PFSK-1 (cell line): ENCODE measurements at regions not wholly inside any gene's neighbourhood (a gene's known extent, or its start where the extent isn't known, plus 50 kb on each side); places are given as distances from the start of the nearest gene placed in this dataset.

Source experiments
- POLR2AphosphoS5 ChIP-seq: IDR thresholded peaks from 2 replicates; pipeline ENCODE4 v1.6.1; 2012; ENCODE audit warnings: low read depth, mild to moderate bottlenecking, control low read depth, low read length, moderate library complexity
- TF ChIP-seq, protein P1 (sequence below), 2 experiments: IDR thresholded peaks; 2 replicates each; pipeline versions ENCODE4 v1.6.1 to v1.8.0; 2011 to 2012; ENCODE audit warnings: low read depth in 2 of 2, low read length in 2 of 2, control low read depth in 1 of 2, inconsistent platforms in 1 of 2, mild to moderate bottlenecking in 1 of 2, moderate library complexity in 1 of 2; ENCODE audit not compliant: insufficient read depth in 1 of 2

DNA sequence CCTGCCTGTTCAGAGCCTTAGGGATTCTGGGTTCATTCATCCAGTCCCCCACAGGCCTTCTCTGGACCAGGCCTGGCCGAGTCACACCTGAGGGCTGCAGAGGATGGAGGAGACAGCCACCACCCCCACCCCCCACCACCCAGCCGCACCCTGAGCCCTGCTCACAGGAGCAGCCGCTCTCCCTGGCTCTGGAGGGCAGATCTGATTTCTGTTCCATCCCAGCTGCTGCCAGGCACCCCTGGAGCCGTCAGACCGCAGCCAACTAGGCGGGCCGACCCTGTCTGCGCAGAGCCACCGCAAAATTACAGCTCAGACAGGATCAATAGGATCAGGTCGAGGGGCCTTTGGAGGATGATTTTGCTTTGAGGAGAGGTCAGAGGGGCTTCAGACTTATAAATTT lies 154.6 kb upstream of the MYL2 start:
- TF ChIP-seq, protein P1, sequence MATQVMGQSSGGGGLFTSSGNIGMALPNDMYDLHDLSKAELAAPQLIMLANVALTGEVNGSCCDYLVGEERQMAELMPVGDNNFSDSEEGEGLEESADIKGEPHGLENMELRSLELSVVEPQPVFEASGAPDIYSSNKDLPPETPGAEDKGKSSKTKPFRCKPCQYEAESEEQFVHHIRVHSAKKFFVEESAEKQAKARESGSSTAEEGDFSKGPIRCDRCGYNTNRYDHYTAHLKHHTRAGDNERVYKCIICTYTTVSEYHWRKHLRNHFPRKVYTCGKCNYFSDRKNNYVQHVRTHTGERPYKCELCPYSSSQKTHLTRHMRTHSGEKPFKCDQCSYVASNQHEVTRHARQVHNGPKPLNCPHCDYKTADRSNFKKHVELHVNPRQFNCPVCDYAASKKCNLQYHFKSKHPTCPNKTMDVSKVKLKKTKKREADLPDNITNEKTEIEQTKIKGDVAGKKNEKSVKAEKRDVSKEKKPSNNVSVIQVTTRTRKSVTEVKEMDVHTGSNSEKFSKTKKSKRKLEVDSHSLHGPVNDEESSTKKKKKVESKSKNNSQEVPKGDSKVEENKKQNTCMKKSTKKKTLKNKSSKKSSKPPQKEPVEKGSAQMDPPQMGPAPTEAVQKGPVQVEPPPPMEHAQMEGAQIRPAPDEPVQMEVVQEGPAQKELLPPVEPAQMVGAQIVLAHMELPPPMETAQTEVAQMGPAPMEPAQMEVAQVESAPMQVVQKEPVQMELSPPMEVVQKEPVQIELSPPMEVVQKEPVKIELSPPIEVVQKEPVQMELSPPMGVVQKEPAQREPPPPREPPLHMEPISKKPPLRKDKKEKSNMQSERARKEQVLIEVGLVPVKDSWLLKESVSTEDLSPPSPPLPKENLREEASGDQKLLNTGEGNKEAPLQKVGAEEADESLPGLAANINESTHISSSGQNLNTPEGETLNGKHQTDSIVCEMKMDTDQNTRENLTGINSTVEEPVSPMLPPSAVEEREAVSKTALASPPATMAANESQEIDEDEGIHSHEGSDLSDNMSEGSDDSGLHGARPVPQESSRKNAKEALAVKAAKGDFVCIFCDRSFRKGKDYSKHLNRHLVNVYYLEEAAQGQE (IDR thresholded peaks at IDR 0.05; ENCODE audit: insufficient read depth in 1 of 2, low read depth in 2 of 2, low read length in 2 of 2), result no peak
- no peak for TF ChIP-seq POLR2AphosphoS5
